ENCODE measurements at regions not wholly inside any gene's neighbourhood (a gene's known extent, or its start where the extent isn't known, plus 50 kb on each side); places are given as distances from the start of the nearest gene placed in this dataset.

GRCh38 chr18:56130481-56130880 lies 507.9 kb downstream of the TXNL1 start:
- no peak for DNase-seq

GRCh38 chr18:56128153-56128791 lies 510.1 kb downstream of the TXNL1 start:
- DNase-seq: no peak

GRCh38 chr18:56127322-56128099 lies 510.9 kb downstream of the TXNL1 start:
- DNase-seq: no peak

GRCh38 chr18:56124186-56124585 lies 514.2 kb downstream of the TXNL1 start:
- DNase-seq: no peak

- DNase-seq: no peak
Observed at GRCh38 chr18:56121669-56122068, 516.7 kb downstream of the TXNL1 start.

- no peak for DNase-seq
Observed at GRCh38 chr18:56120782-56121181, 517.6 kb downstream of the TXNL1 start.

GRCh38 chr18:56119681-56120080 lies 518.7 kb downstream of the TXNL1 start:
- DNase-seq: no peak

GRCh38 chr18:56118422-56118821 lies 520.0 kb downstream of the TXNL1 start:
- no peak for DNase-seq

GRCh38 chr18:56115071-56116015 lies 523.0 kb downstream of the TXNL1 start:
- DNase-seq: no peak

GRCh38 chr18:56112984-56113383 lies 525.0 kb upstream of the TCF4 start:
- no peak for DNase-seq

- no peak for DNase-seq
Observed at GRCh38 chr18:56112013-56112749, 524.2 kb upstream of the TCF4 start.

- DNase-seq: no peak
Observed at GRCh38 chr18:56109757-56110156, 521.8 kb upstream of the TCF4 start.

GRCh38 chr18:56108478-56109367 lies 520.7 kb upstream of the TCF4 start:
- DNase-seq: no peak

GRCh38 chr18:56107821-56108477 lies 520.0 kb upstream of the TCF4 start:
- DNase-seq: no peak

GRCh38 chr18:56100090-56100722 lies 512.2 kb upstream of the TCF4 start:
- DNase-seq: no peak

- no peak for DNase-seq
Observed at GRCh38 chr18:56097621-56098020, 509.6 kb upstream of the TCF4 start.

GRCh38 chr18:56096861-56097260 lies 508.9 kb upstream of the TCF4 start:
- no peak for DNase-seq

- no peak for DNase-seq
Observed at GRCh38 chr18:56089612-56090258, 501.7 kb upstream of the TCF4 start.

- no peak for DNase-seq
Observed at GRCh38 chr18:56086786-56087185, 498.8 kb upstream of the TCF4 start.

Measured in nucleus accumbens (tissue), 56 donors.